ENCODE measurements at regions not wholly inside any gene's neighbourhood (a gene's known extent, or its start where the extent isn't known, plus 50 kb on each side); places are given as distances from the start of the nearest gene placed in this dataset.

- Histone ChIP-seq H3K36me3 (ENCODE audit: insufficient read depth, low read length) (no peaks in the 10 kb centered on the region), H3K9me3 (ENCODE audit: insufficient read depth, low read depth, low read length) (no peaks in the 10 kb centered on the region), H3K27ac (ENCODE audit: low read depth, low read length) (no peak overlapping the region), H3K4me3 (ENCODE audit: low read length) (no peak overlapping the region), H3K27me3 (ENCODE audit: insufficient read depth, low read length) (no peaks in the 10 kb centered on the region), H3K9ac (ENCODE audit: low read depth, low read length) (no peak overlapping the region), H3K4me1 (ENCODE audit: insufficient read depth, low read length) (no peaks in the 10 kb centered on the region)
Measured at GRCh38 chr14:53778263-53778662, 178.4 kb downstream of the BMP4 start.

DNA sequence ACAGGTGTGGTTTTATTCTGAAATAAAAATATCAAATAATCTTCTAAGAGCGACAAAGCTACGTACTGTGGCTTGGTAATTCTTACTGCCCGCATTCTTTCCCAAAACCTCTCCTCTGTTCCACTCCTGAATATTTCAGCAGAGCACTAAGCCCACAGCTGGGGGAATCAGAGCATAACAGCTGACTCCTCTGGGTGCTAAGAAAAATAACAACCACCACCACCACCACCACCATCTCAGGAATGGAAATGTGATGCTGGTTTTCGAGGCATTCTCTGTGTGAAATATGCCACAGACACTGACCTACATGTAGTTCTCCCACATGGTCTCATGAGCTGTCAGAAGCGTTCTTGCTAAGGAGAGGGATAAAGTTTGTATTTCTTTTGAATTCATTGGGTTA, 183.7 kb downstream of the BMP4 start:
- H3K27me3 ChIP-seq (ENCODE audit: insufficient read depth, low read length) = no peaks in the 10 kb centered on the region
- no peaks in the 10 kb centered on the region for H3K4me1 ChIP-seq (ENCODE audit: insufficient read depth, low read length)
- WGBS = 94% methylated on average over 5 of the region's 5 CpGs
- H3K4me3 ChIP-seq (ENCODE audit: low read length) = no peak overlapping the region
- H3K9ac ChIP-seq (ENCODE audit: low read depth, low read length) = no peak overlapping the region
- H3K27ac ChIP-seq (ENCODE audit: low read depth, low read length) = no peak overlapping the region
- H3K9me3 ChIP-seq (ENCODE audit: insufficient read depth, low read depth, low read length) = no peaks in the 10 kb centered on the region
- H3K36me3 ChIP-seq (ENCODE audit: insufficient read depth, low read length) = no peaks in the 10 kb centered on the region

GRCh38 chr14:53767566-53767965, 189.1 kb downstream of the BMP4 start:
- Histone ChIP-seq H3K36me3 (ENCODE audit: insufficient read depth, low read length) (no peaks in the 10 kb centered on the region), H3K9ac (ENCODE audit: low read depth, low read length) (no peak overlapping the region), H3K27ac (ENCODE audit: low read depth, low read length) (no peak overlapping the region), H3K9me3 (ENCODE audit: insufficient read depth, low read depth, low read length) (no peaks in the 10 kb centered on the region), H3K4me1 (ENCODE audit: insufficient read depth, low read length) (no peaks in the 10 kb centered on the region), H3K27me3 (ENCODE audit: insufficient read depth, low read length) (no peaks in the 10 kb centered on the region), H3K4me3 (ENCODE audit: low read length) (no peak overlapping the region)
- WGBS = 72% methylated on average over 1 of the region's 2 CpGs

GRCh38 chr14:53766601-53767000, 190.0 kb downstream of the BMP4 start:
- H3K9ac ChIP-seq (ENCODE audit: low read depth, low read length) = no peak overlapping the region
- H3K4me1 ChIP-seq (ENCODE audit: insufficient read depth, low read length) = no peaks in the 10 kb centered on the region
- H3K9me3 ChIP-seq (ENCODE audit: insufficient read depth, low read depth, low read length) = no peaks in the 10 kb centered on the region
- no peaks in the 10 kb centered on the region for H3K27me3 ChIP-seq (ENCODE audit: insufficient read depth, low read length)
- H3K4me3 ChIP-seq (ENCODE audit: low read length) = no peak overlapping the region
- no peaks in the 10 kb centered on the region for H3K36me3 ChIP-seq (ENCODE audit: insufficient read depth, low read length)
- no peak overlapping the region for H3K27ac ChIP-seq (ENCODE audit: low read depth, low read length)

DNA sequence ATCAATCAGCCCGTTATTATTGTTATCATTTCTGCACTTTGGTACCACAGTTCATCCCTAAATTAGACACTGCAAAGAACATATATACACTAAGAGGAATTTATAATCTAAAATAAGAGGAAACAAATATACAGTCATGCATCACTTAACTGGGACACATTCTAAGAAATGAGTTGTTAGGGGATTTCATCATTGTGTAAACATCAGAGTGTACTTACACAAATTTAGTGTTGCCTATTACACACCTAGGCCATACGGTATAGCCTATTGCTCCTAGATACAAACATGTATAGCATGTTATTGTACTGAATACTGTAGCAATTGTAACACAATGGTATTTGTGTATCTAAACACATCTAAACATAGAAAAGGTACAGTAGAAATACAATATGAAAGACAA, 190.5 kb downstream of the BMP4 start:
- no peaks in the 10 kb centered on the region for H3K27me3 ChIP-seq (ENCODE audit: insufficient read depth, low read length)
- no peak overlapping the region for H3K4me3 ChIP-seq (ENCODE audit: low read length)
- H3K36me3 ChIP-seq (ENCODE audit: insufficient read depth, low read length) = no peaks in the 10 kb centered on the region
- no peak overlapping the region for H3K9ac ChIP-seq (ENCODE audit: low read depth, low read length)
- H3K27ac ChIP-seq (ENCODE audit: low read depth, low read length) = no peak overlapping the region
- no peaks in the 10 kb centered on the region for H3K4me1 ChIP-seq (ENCODE audit: insufficient read depth, low read length)
- WGBS = no CpG with 5 or more reads among the region's 2 CpGs
- H3K9me3 ChIP-seq (ENCODE audit: insufficient read depth, low read depth, low read length) = no peaks in the 10 kb centered on the region

GRCh38 chr14:53764846-53765245, 191.8 kb downstream of the BMP4 start:
- H3K4me1 ChIP-seq (ENCODE audit: insufficient read depth, low read length) = no peaks in the 10 kb centered on the region
- no peaks in the 10 kb centered on the region for H3K36me3 ChIP-seq (ENCODE audit: insufficient read depth, low read length)
- no peak overlapping the region for H3K27ac ChIP-seq (ENCODE audit: low read depth, low read length)
- no peaks in the 10 kb centered on the region for H3K27me3 ChIP-seq (ENCODE audit: insufficient read depth, low read length)
- H3K9ac ChIP-seq (ENCODE audit: low read depth, low read length) = no peak overlapping the region
- 89% methylated on average over 1 of the region's 1 CpG for WGBS
- H3K9me3 ChIP-seq (ENCODE audit: insufficient read depth, low read depth, low read length) = no peaks in the 10 kb centered on the region
- H3K4me3 ChIP-seq (ENCODE audit: low read length) = no peak overlapping the region

DNA sequence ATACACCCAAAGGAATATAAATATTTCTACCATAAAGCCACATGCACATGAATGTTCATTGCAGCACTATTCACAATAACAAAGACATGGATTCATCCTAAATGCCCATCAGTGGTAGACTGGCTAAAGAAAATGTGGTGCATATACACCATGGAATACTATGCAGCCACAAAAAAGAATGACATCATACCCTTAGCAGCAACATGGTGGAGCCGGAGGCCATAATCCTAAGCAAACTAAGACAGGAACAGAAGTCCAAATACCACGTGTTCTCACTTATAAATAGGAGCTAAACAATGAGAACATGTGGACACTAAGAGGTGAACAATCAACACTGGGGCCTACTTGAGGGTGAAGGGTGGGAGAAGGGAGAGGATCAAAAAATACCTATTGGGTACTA, 198.5 kb downstream of the BMP4 start:
- Histone ChIP-seq H3K4me1 (ENCODE audit: insufficient read depth, low read length) (no peaks in the 10 kb centered on the region), H3K9ac (ENCODE audit: low read depth, low read length) (no peak overlapping the region), H3K27ac (ENCODE audit: low read depth, low read length) (no peak overlapping the region), H3K4me3 (ENCODE audit: low read length) (no peak overlapping the region), H3K27me3 (ENCODE audit: insufficient read depth, low read length) (no peaks in the 10 kb centered on the region), H3K36me3 (ENCODE audit: insufficient read depth, low read length) (no peaks in the 10 kb centered on the region), H3K9me3 (ENCODE audit: insufficient read depth, low read depth, low read length) (peaks cover 4% of the 10 kb centered on the region; the same call in 1 of the 2 replicates)
- WGBS = 100% methylated on average over 2 of the region's 2 CpGs

GRCh38 chr14:53757732-53758131, 198.9 kb downstream of the BMP4 start:
- Histone ChIP-seq H3K27ac (ENCODE audit: low read depth, low read length) (no peak overlapping the region), H3K4me1 (ENCODE audit: insufficient read depth, low read length) (no peaks in the 10 kb centered on the region), H3K4me3 (ENCODE audit: low read length) (no peak overlapping the region)

GRCh38 chr14:53751650-53752049, 205.0 kb downstream of the BMP4 start:
- H3K27ac ChIP-seq (ENCODE audit: low read depth, low read length) = no peak overlapping the region
- no peak overlapping the region for H3K9ac ChIP-seq (ENCODE audit: low read depth, low read length)
- 94% methylated on average over 3 of the region's 3 CpGs for WGBS
- H3K9me3 ChIP-seq (ENCODE audit: insufficient read depth, low read depth, low read length) = peaks cover 4% of the 10 kb centered on the region; the same call in 1 of the 2 replicates
- no peaks in the 10 kb centered on the region for H3K27me3 ChIP-seq (ENCODE audit: insufficient read depth, low read length)
- H3K4me1 ChIP-seq (ENCODE audit: insufficient read depth, low read length) = no peaks in the 10 kb centered on the region
- H3K4me3 ChIP-seq (ENCODE audit: low read length) = no peak overlapping the region
- H3K36me3 ChIP-seq (ENCODE audit: insufficient read depth, low read length) = no peaks in the 10 kb centered on the region

More at GRCh38 chr14:53757732-53758131, 198.9 kb downstream of the BMP4 start:
- Histone ChIP-seq H3K27me3 (ENCODE audit: insufficient read depth, low read length) (no peaks in the 10 kb centered on the region), H3K9me3 (ENCODE audit: insufficient read depth, low read depth, low read length) (peaks cover 4% of the 10 kb centered on the region; the same call in 1 of the 2 replicates), H3K36me3 (ENCODE audit: insufficient read depth, low read length) (no peaks in the 10 kb centered on the region), H3K9ac (ENCODE audit: low read depth, low read length) (no peak overlapping the region)

DNA sequence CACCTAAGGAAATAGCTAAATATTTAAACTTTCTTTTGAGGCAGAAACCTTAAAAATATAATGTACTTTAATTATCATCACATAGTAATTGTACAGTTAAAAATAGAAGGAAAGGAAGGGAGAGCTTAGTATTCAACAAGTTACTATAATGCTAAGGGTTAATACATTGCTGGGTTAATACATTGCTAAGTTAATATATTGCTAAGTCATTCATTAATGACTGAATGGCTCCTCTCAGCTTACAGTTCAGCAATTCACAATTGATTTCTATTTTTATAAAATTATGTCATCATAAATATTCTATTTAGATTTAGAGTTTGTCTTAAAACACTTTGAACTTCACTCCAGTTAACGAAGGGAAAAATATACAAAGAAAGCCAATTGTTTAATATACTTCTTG, 207.9 kb downstream of the BMP4 start:
- Histone ChIP-seq H3K27ac (ENCODE audit: low read depth, low read length) (no peak overlapping the region), H3K27me3 (ENCODE audit: insufficient read depth, low read length) (peaks cover 17% of the 10 kb centered on the region; the same call in 1 of the 2 replicates), H3K4me1 (ENCODE audit: insufficient read depth, low read length) (no peaks in the 10 kb centered on the region), H3K36me3 (ENCODE audit: insufficient read depth, low read length) (no peaks in the 10 kb centered on the region), H3K9me3 (ENCODE audit: insufficient read depth, low read depth, low read length) (no peaks in the 10 kb centered on the region; the same call in 1 of the 2 replicates), H3K4me3 (ENCODE audit: low read length) (no peak overlapping the region), H3K9ac (ENCODE audit: low read depth, low read length) (no peak overlapping the region)
- WGBS = no CpG with 5 or more reads among the region's 1 CpG

- Histone ChIP-seq H3K27ac (ENCODE audit: low read depth, low read length) (no peak overlapping the region), H3K36me3 (ENCODE audit: insufficient read depth, low read length) (no peaks in the 10 kb centered on the region), H3K4me1 (ENCODE audit: insufficient read depth, low read length) (peaks cover 37% of the 10 kb centered on the region), H3K9me3 (ENCODE audit: insufficient read depth, low read depth, low read length) (no peaks in the 10 kb centered on the region), H3K4me3 (ENCODE audit: low read length) (no peak overlapping the region), H3K9ac (ENCODE audit: low read depth, low read length) (no peak overlapping the region), H3K27me3 (ENCODE audit: insufficient read depth, low read length) (peaks cover 18% of the 10 kb centered on the region; the same call in 1 of the 2 replicates)
- 88% methylated on average over 1 of the region's 1 CpG for WGBS
Measured at GRCh38 chr14:53744857-53745256, 211.8 kb downstream of the BMP4 start.

DNA sequence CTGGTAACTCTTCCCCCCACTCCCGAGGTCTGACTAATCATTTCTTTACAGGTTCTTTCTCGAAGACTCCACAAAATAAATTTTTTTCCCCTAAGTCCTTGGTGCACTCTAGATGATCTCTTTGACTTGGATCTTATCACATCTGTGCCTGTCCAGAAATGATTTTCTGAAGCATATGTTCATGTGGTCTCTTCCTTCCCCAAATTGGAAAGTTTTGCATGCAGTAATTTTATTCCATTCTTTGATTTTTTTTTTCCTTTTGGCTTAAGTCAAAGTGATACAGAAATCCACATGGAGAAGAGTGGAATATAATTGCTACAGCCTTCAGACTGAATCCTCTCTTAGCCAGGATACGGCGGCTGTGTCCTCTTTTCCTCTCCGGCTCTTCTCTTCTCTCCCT, 213.3 kb downstream of the BMP4 start:
- WGBS = 89% methylated on average over 4 of the region's 5 CpGs
- Histone ChIP-seq H3K27me3 (ENCODE audit: insufficient read depth, low read length) (peaks cover 18% of the 10 kb centered on the region; the same call in 1 of the 2 replicates), H3K4me1 (ENCODE audit: insufficient read depth, low read length) (peaks cover 40% of the 10 kb centered on the region), H3K9me3 (ENCODE audit: insufficient read depth, low read depth, low read length) (no peaks in the 10 kb centered on the region), H3K36me3 (ENCODE audit: insufficient read depth, low read length) (no peaks in the 10 kb centered on the region), H3K4me3 (ENCODE audit: low read length) (no peak overlapping the region), H3K9ac (ENCODE audit: low read depth, low read length) (no peak overlapping the region), H3K27ac (ENCODE audit: low read depth, low read length) (no peak overlapping the region)

All from HUES64 (cell line).